Mononuclear cell (primary cell): ENCODE measurements at regions not wholly inside any gene's neighbourhood (a gene's known extent, or its start where the extent isn't known, plus 50 kb on each side); places are given as distances from the start of the nearest gene placed in this dataset.

Experiments used
- H3K27me3 ChIP-seq: 2 replicates; pipeline ENCODE4 v1.6.0; 2011; ENCODE audit warnings: low read length, control low read depth; ENCODE audit not compliant: insufficient read depth
- H3K4me1 ChIP-seq: 2 replicates; pipeline ENCODE4 v1.5.1; 2011; ENCODE audit warnings: mild to moderate bottlenecking, low read length, control low read depth; ENCODE audit not compliant: insufficient read depth
- H3K4me3 ChIP-seq: 2 replicates; pipeline ENCODE4 v1.5.1; 2011; ENCODE audit warnings: mild to moderate bottlenecking, low read length, moderate library complexity
- H3K9me3 ChIP-seq: 2 replicates; pipeline ENCODE4 v1.5.1; 2011; ENCODE audit warnings: low read depth, mild to moderate bottlenecking, control low read depth, low read length

- no peaks in the 10 kb centered on the region for H3K27me3 ChIP-seq
- no peaks in the 10 kb centered on the region for H3K4me1 ChIP-seq
- no peak overlapping the region for H3K4me3 ChIP-seq
- H3K9me3 ChIP-seq = no peaks in the 10 kb centered on the region
Measured at GRCh38 chr5:166331521-166331920, 1959.9 kb upstream of the WWC1 start.

- H3K27me3 ChIP-seq = no peaks in the 10 kb centered on the region
- no peak overlapping the region for H3K4me3 ChIP-seq
- no peaks in the 10 kb centered on the region for H3K9me3 ChIP-seq
- no peaks in the 10 kb centered on the region for H3K4me1 ChIP-seq
Measured at GRCh38 chr5:166338801-166339200, 1952.6 kb upstream of the WWC1 start.

GRCh38 chr5:166340039-166340438 is 1951.4 kb upstream of the WWC1 start:
- Histone ChIP-seq H3K4me3 (no peak overlapping the region), H3K4me1 (no peaks in the 10 kb centered on the region), H3K27me3 (no peaks in the 10 kb centered on the region), H3K9me3 (no peaks in the 10 kb centered on the region)

- H3K4me1 ChIP-seq = no peaks in the 10 kb centered on the region
- no peak overlapping the region for H3K4me3 ChIP-seq
- H3K27me3 ChIP-seq = no peaks in the 10 kb centered on the region
- no peaks in the 10 kb centered on the region for H3K9me3 ChIP-seq
Measured at GRCh38 chr5:166341740-166342337, 1949.6 kb upstream of the WWC1 start.

- Histone ChIP-seq H3K4me3 (no peak overlapping the region), H3K9me3 (no peaks in the 10 kb centered on the region)
Measured at GRCh38 chr5:166342402-166342801, 1949.0 kb upstream of the WWC1 start.

GRCh38 chr5:166346726-166347374 is 1944.6 kb upstream of the WWC1 start:
- H3K27me3 ChIP-seq = no peaks in the 10 kb centered on the region
- H3K4me3 ChIP-seq = no peak overlapping the region
- no peaks in the 10 kb centered on the region for H3K4me1 ChIP-seq
- no peaks in the 10 kb centered on the region for H3K9me3 ChIP-seq

More at GRCh38 chr5:166342402-166342801, 1949.0 kb upstream of the WWC1 start:
- Histone ChIP-seq H3K27me3 (no peaks in the 10 kb centered on the region), H3K4me1 (no peaks in the 10 kb centered on the region)

- Histone ChIP-seq H3K4me3 (no peak overlapping the region), H3K9me3 (no peaks in the 10 kb centered on the region), H3K4me1 (no peaks in the 10 kb centered on the region), H3K27me3 (no peaks in the 10 kb centered on the region)
Measured at GRCh38 chr5:166349046-166349445, 1942.4 kb upstream of the WWC1 start.

- Histone ChIP-seq H3K27me3 (no peaks in the 10 kb centered on the region), H3K9me3 (no peaks in the 10 kb centered on the region), H3K4me3 (no peak overlapping the region), H3K4me1 (no peaks in the 10 kb centered on the region)
Measured at GRCh38 chr5:166353580-166353979, 1937.9 kb upstream of the WWC1 start.

- no peaks in the 10 kb centered on the region for H3K4me1 ChIP-seq
- H3K4me3 ChIP-seq = no peak overlapping the region
- no peaks in the 10 kb centered on the region for H3K27me3 ChIP-seq
- no peaks in the 10 kb centered on the region for H3K9me3 ChIP-seq
Measured at GRCh38 chr5:166354332-166354731, 1937.1 kb upstream of the WWC1 start.

GRCh38 chr5:166356096-166356495 is 1935.3 kb upstream of the WWC1 start:
- no peaks in the 10 kb centered on the region for H3K27me3 ChIP-seq
- no peak overlapping the region for H3K4me3 ChIP-seq
- no peaks in the 10 kb centered on the region for H3K4me1 ChIP-seq
- H3K9me3 ChIP-seq = no peaks in the 10 kb centered on the region

- Histone ChIP-seq H3K4me3 (no peak overlapping the region), H3K27me3 (no peaks in the 10 kb centered on the region), H3K4me1 (no peaks in the 10 kb centered on the region), H3K9me3 (no peaks in the 10 kb centered on the region)
Measured at GRCh38 chr5:166358127-166358830, 1933.2 kb upstream of the WWC1 start.

GRCh38 chr5:166363087-166363760 is 1928.2 kb upstream of the WWC1 start:
- Histone ChIP-seq H3K9me3 (no peaks in the 10 kb centered on the region), H3K4me3 (no peak overlapping the region), H3K4me1 (no peaks in the 10 kb centered on the region), H3K27me3 (no peaks in the 10 kb centered on the region)

- H3K4me3 ChIP-seq = no peak overlapping the region
- H3K27me3 ChIP-seq = no peaks in the 10 kb centered on the region
- H3K9me3 ChIP-seq = no peaks in the 10 kb centered on the region
- H3K4me1 ChIP-seq = no peaks in the 10 kb centered on the region
Measured at GRCh38 chr5:166365164-166365563, 1926.3 kb upstream of the WWC1 start.

- Histone ChIP-seq H3K9me3 (no peaks in the 10 kb centered on the region), H3K4me3 (no peak overlapping the region), H3K27me3 (no peaks in the 10 kb centered on the region), H3K4me1 (no peaks in the 10 kb centered on the region)
Measured at GRCh38 chr5:166367391-166367790, 1924.1 kb upstream of the WWC1 start.

- no peaks in the 10 kb centered on the region for H3K4me1 ChIP-seq
- H3K4me3 ChIP-seq = no peak overlapping the region
- no peaks in the 10 kb centered on the region for H3K27me3 ChIP-seq
- no peaks in the 10 kb centered on the region for H3K9me3 ChIP-seq
Measured at GRCh38 chr5:166369346-166369745, 1922.1 kb upstream of the WWC1 start.
